HCT116 (cell line): ENCODE measurements at regions not wholly inside any gene's neighbourhood (a gene's known extent, or its start where the extent isn't known, plus 50 kb on each side); places are given as distances from the start of the nearest gene placed in this dataset.

Experiments used
- ATAC-seq: fragments of 200-7000 bp; cut with Tn5 transposase; 2 replicates; pipeline ENCODE4 v1.9.1; 2020; ENCODE audit warnings: mild to moderate bottlenecking, moderate library complexity
- BruUV-seq: library from RNA; stranded (reverse); fragments of 400-500 nt; replicated peaks from 2 replicates; lab custom pipeline; 2021; lab: Mats Ljungman, UMichigan
- CTCF ChIA-PET: fragments of 300-600 bp; sonication (Branson Sonifier 250); formaldehyde crosslinking; loops from one replicate; lab custom pipeline; 2021; ENCODE audit warnings: antibody characterized with exemption; lab: Charles Lee
- POLR2A ChIA-PET: fragments of 300-600, 350-600 bp; sonication (Branson Sonifier 250); formaldehyde crosslinking; loops from one replicate; lab custom pipeline; 2021; ENCODE audit warnings: antibody characterized with exemption; lab: Charles Lee
- RAD21 ChIA-PET, 2 experiments: fragments of 300-600 bp; sonication (Branson Sonifier 250); formaldehyde crosslinking; loops; one replicate each; lab custom pipeline; 2023; ENCODE audit warnings: low total read pairs in 2 of 2; ENCODE audit not compliant: uncharacterized antibody in 2 of 2, unreplicated experiment in 2 of 2, low non-redundant PET in 1 of 2; lab: Charles Lee
- DNase-seq: peaks from one replicate; pipeline ENCODE4 v3.0.0-alpha.2; 2010; ENCODE audit warnings: low read depth, low spot score
- H2AFZ ChIP-seq: fragments of 200-600 bp; shearing (Covaris generic), sonication (generic); 2 replicates; pipeline ENCODE4 v1.6.1; 2017; ENCODE audit warnings: low read depth, mixed run types, mixed read lengths, antibody characterized with exemption, low read length; ENCODE audit not compliant: poor library complexity, severe bottlenecking
- H3K27ac ChIP-seq: 2 replicates; pipeline ENCODE4 v1.5.1; 2012; ENCODE audit warnings: low read depth, low read length
- H3K27me3 ChIP-seq: fragments of 200-600 bp; sonication (generic); 2 replicates; pipeline ENCODE4 v1.6.1; 2016; ENCODE audit warnings: mixed run types, low read length, mixed read lengths; ENCODE audit not compliant: insufficient read depth
- H3K36me3 ChIP-seq, 2 experiments: fragments of 200-500 bp in 1 of 2; fragments of 200-600 bp in 1 of 2; sonication (Bioruptor generic) in 1 of 2; sonication (generic) in 1 of 2; 2 replicates each; pipeline versions ENCODE4 v1.5.1 to v1.6.1; 2014 to 2016; ENCODE audit warnings: low read length in 2 of 2, inconsistent platforms in 1 of 2, mixed read lengths in 1 of 2, mixed run types in 1 of 2; ENCODE audit not compliant: insufficient read depth in 2 of 2, control insufficient read depth in 1 of 2
- H3K4me1 ChIP-seq, 2 experiments: fragments of 200-600 bp in 1 of 2; sonication (generic) in 1 of 2; 2 replicates each; pipeline versions ENCODE4 v1.5.1 to v1.6.1; 2012 to 2017; ENCODE audit warnings: low read length in 2 of 2, inconsistent platforms in 1 of 2, mild to moderate bottlenecking in 1 of 2, mixed read lengths in 1 of 2, mixed run types in 1 of 2, moderate library complexity in 1 of 2; ENCODE audit not compliant: insufficient read depth in 2 of 2, control insufficient read depth in 1 of 2
- H3K4me2 ChIP-seq: fragments of 200-600 bp; sonication (generic); 2 replicates; pipeline ENCODE4 v1.6.1; 2017; ENCODE audit warnings: mixed run types, low read length, mixed read lengths
- H3K4me3 ChIP-seq, 2 experiments: fragments of 200-600 bp in 1 of 2; sonication (generic) in 1 of 2; replicated peaks in 1 of 2; 2 replicates each; pipeline ENCODE4 v1.5.1; 2011 to 2016; ENCODE audit warnings: low read length in 2 of 2, control low read depth in 1 of 2, low read depth in 1 of 2, mild to moderate bottlenecking in 1 of 2, mixed read lengths in 1 of 2, mixed run types in 1 of 2
- H3K79me2 ChIP-seq: fragments of 200-600 bp; sonication (generic); 2 replicates; pipeline ENCODE4 v1.6.1; 2017; ENCODE audit warnings: mild to moderate bottlenecking, mixed run types, low read length, moderate library complexity, mixed read lengths; ENCODE audit not compliant: insufficient read depth
- H3K9ac ChIP-seq: fragments of 200-600 bp; sonication (generic); 2 replicates; pipeline ENCODE4 v1.6.1; 2016; ENCODE audit warnings: low read length, mixed read lengths
- H3K9me2 ChIP-seq: fragments of 200-600 bp; sonication (generic), shearing (Covaris generic); 2 replicates; pipeline ENCODE4 v1.6.1; 2017; ENCODE audit warnings: mixed run types, mild to moderate bottlenecking, moderate library complexity; ENCODE audit not compliant: insufficient read depth
- H3K9me3 ChIP-seq, 2 experiments: fragments of 200-500 bp in 1 of 2; fragments of 200-600 bp in 1 of 2; sonication (Bioruptor generic) in 1 of 2; sonication (generic) in 1 of 2; 2 replicates each; pipeline ENCODE4 v1.6.1; 2014 to 2017; ENCODE audit warnings: low read length in 2 of 2, mixed read lengths in 2 of 2, inconsistent platforms in 1 of 2, low read depth in 1 of 2, mild to moderate bottlenecking in 1 of 2, mixed run types in 1 of 2, moderate library complexity in 1 of 2; ENCODE audit not compliant: control insufficient read depth in 1 of 2, insufficient read depth in 1 of 2
- H4K20me1 ChIP-seq: fragments of 200-600 bp; sonication (generic), shearing (Covaris generic); 2 replicates; pipeline ENCODE4 v1.6.1; 2017; ENCODE audit warnings: mixed run types, mild to moderate bottlenecking, moderate library complexity; ENCODE audit not compliant: insufficient read depth
- ELF1 ChIP-seq: IDR thresholded peaks from 2 replicates; pipeline ENCODE4 v1.6.1; 2012; ENCODE audit warnings: low read depth, borderline replicate concordance
- POLR2AphosphoS5 ChIP-seq: IDR thresholded peaks from 2 replicates; pipeline ENCODE4 v1.6.1; 2011; ENCODE audit warnings: mild to moderate bottlenecking, low read depth, low read length, moderate library complexity
- RAD21 ChIP-seq: IDR thresholded peaks from 2 replicates; pipeline ENCODE4 v1.6.1; 2012; ENCODE audit warnings: low read depth, mild to moderate bottlenecking
- SIN3A ChIP-seq: IDR thresholded peaks from 2 replicates; pipeline ENCODE4 v1.6.1; 2012; ENCODE audit warnings: low read depth
- SRF ChIP-seq: IDR thresholded peaks from 2 replicates; pipeline ENCODE4 v1.6.1; 2012; ENCODE audit warnings: low read depth
- TCF7L2 ChIP-seq: IDR thresholded peaks from 2 replicates; pipeline ENCODE4 v1.7.0; 2011; ENCODE audit warnings: borderline replicate concordance, inconsistent platforms; ENCODE audit not compliant: insufficient read depth, insufficient read length; ENCODE audit errors: extremely low read depth
- ZFX ChIP-seq: fragments of 450-650 bp; IDR thresholded peaks from 2 replicates; pipeline ENCODE4 v1.6.1; 2017
- ZNF274 ChIP-seq: fragments of 200-500 bp; sonication (Bioruptor generic); IDR thresholded peaks from 2 replicates; pipeline ENCODE4 v1.6.1; 2014; ENCODE audit warnings: mild to moderate bottlenecking, low read depth, low read length, inconsistent platforms
- intact Hi-C: fragments of 100-400 bp; cut with micrococcal nuclease; formaldehyde crosslinking; loops from 2 replicates; pipeline ENCODE4 v1.10.0; 2022
- TF ChIP-seq, protein P1 (sequence below), 3 experiments: fragments of 200-600 bp in 1 of 3; sonication (generic) in 1 of 3; IDR thresholded peaks in 2 of 3; conservative IDR thresholded peaks in 1 of 3; 2 replicates each; pipeline ENCODE4 v1.5.1; 2012 to 2017; ENCODE audit warnings: low read depth in 2 of 3, low read length in 2 of 3, antibody characterized with exemption in 1 of 3, borderline replicate concordance in 1 of 3, control low read depth in 1 of 3, mild to moderate bottlenecking in 1 of 3, mixed read lengths in 1 of 3, mixed run types in 1 of 3, moderate library complexity in 1 of 3; ENCODE audit not compliant: insufficient read depth in 1 of 3

DNA sequence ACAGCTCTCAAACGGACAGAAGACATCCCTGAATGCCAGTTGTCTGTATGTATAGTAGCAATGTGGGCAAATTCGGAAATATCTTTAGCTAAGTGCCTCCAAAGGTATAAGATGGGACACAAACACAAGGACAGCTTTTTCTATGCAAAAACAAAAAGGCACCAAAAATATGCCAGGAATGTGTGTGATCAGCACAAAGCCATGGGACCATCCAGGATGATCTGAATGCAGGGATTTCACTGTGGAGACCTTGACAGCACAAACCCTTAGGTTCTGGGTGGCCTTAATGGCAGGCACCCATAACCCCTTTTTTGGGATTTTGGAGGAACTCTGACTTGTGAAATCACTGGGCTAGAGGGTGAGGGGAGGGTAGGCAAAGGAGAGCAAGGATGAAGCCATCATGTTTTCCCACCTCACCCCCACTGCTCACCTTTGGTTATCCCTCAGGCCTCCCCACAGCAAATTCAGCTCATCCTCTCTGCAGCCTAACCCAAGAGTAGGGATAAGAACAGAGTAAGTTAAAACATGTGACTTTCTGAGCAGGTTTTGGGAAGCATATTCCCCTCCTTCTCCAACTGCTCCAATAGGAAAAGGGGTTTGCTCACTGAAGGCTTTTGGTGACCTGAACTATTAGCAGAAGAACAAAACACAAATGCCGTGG lies 154.6 kb downstream of the SNX19 start:
- Histone ChIP-seq H3K9ac (no peak overlapping the region), H2AFZ (no peak overlapping the region), H3K27ac (no peak overlapping the region), H3K36me3 (no peaks in the 10 kb centered on the region), H3K4me3 (no peak overlapping the region), H3K9me3 (no peaks in the 10 kb centered on the region), H3K4me2 (no peak overlapping the region), H3K9me2 (no peaks in the 10 kb centered on the region), H4K20me1 (no peaks in the 10 kb centered on the region), H3K79me2 (no peaks in the 10 kb centered on the region), H3K27me3 (peaks cover 19% of the 10 kb centered on the region), H3K4me1 (no peaks in the 10 kb centered on the region)
- DNase-seq (no peak), ATAC-seq (no peak)
- POLR2A ChIA-PET: no interaction called here
- RAD21 ChIA-PET: no interaction called here
- no peak for TF ChIP-seq ELF1
- TF ChIP-seq ZNF274: no peak
- no peak for TF ChIP-seq ZFX
- TF ChIP-seq TCF7L2: no peak
- TF ChIP-seq SIN3A: no peak
- no peak for TF ChIP-seq POLR2AphosphoS5
- TF ChIP-seq, protein P1, sequence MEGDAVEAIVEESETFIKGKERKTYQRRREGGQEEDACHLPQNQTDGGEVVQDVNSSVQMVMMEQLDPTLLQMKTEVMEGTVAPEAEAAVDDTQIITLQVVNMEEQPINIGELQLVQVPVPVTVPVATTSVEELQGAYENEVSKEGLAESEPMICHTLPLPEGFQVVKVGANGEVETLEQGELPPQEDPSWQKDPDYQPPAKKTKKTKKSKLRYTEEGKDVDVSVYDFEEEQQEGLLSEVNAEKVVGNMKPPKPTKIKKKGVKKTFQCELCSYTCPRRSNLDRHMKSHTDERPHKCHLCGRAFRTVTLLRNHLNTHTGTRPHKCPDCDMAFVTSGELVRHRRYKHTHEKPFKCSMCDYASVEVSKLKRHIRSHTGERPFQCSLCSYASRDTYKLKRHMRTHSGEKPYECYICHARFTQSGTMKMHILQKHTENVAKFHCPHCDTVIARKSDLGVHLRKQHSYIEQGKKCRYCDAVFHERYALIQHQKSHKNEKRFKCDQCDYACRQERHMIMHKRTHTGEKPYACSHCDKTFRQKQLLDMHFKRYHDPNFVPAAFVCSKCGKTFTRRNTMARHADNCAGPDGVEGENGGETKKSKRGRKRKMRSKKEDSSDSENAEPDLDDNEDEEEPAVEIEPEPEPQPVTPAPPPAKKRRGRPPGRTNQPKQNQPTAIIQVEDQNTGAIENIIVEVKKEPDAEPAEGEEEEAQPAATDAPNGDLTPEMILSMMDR (IDR thresholded peaks at IDR 0.05 in 2 of 3, conservative IDR thresholded peaks at IDR 0.05 in 1 of 3; ENCODE audit: borderline replicate concordance in 1 of 3, insufficient read depth in 1 of 3, low read depth in 2 of 3, low read length in 2 of 3): no peak
- TF ChIP-seq RAD21: no peak
- intact Hi-C loops: no loop called here
- CTCF ChIA-PET: no interaction called here
- BruUV-seq: no TSS peak

DNA sequence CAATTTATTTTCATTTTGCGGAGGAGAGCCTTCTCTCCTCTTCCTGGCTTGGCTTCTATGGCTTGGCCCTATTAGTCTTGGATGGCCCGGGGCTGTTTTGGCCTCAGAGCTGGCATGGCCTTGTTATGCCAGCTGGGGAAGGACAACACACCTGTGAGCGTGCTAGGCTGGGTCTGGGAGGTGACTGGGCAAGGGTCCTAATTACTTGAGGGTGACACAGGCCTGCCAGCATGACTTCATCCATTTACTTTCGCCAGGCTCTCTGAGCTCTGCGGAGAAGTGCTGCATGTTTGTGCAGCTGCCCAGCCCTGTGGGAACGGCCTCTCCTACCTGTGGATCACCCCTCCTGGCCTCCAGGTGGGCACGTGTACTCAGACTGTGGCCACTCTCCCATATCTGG lies 153.6 kb downstream of the SNX19 start:
- H3K4me3 ChIP-seq: no peak overlapping the region
- ChIA-PET POLR2A (no interaction called here), RAD21 (no interaction called here), CTCF (no interaction called here)
- no peaks in the 10 kb centered on the region for H3K4me1 ChIP-seq
- H3K79me2 ChIP-seq: no peaks in the 10 kb centered on the region
- no peaks in the 10 kb centered on the region for H3K9me2 ChIP-seq
- peaks cover 19% of the 10 kb centered on the region for H3K27me3 ChIP-seq
- BruUV-seq: no TSS peak
- DNase-seq: no peak
- TF ChIP-seq, protein P1 (IDR thresholded peaks at IDR 0.05 in 2 of 3, conservative IDR thresholded peaks at IDR 0.05 in 1 of 3; ENCODE audit: borderline replicate concordance in 1 of 3, insufficient read depth in 1 of 3, low read depth in 2 of 3, low read length in 2 of 3): no peak
- no peak for TF ChIP-seq SRF
- no peak overlapping the region for H3K4me2 ChIP-seq
- H4K20me1 ChIP-seq: no peaks in the 10 kb centered on the region
- intact Hi-C loops: no loop called here
- no peak for ATAC-seq
- no peak overlapping the region for H3K27ac ChIP-seq
- no peaks in the 10 kb centered on the region; a peak in 1 of 4 replicates for H3K9me3 ChIP-seq
- H3K36me3 ChIP-seq: no peaks in the 10 kb centered on the region
- H3K9ac ChIP-seq: no peak overlapping the region
- no peak overlapping the region for H2AFZ ChIP-seq
